GM19351 (cell line): ENCODE measurements at regions not wholly inside any gene's neighbourhood (a gene's known extent, or its start where the extent isn't known, plus 50 kb on each side); places are given as distances from the start of the nearest gene placed in this dataset.
"Not testable (repeated sequence)": the region's sequence is repeated elsewhere in the genome, so short reads cannot be mapped to it uniquely, and the experiment has no call there.

Source experiments
- ATAC-seq: cut with Tn5 transposase; IDR thresholded peaks from one replicate; pipeline ENCODE4 v1.9.1; 2021; ENCODE audit warnings: mild to moderate bottlenecking, moderate library complexity; ENCODE audit not compliant: unreplicated experiment

GRCh38 chr18:32884543-32884942, 111.7 kb upstream of the KLHL14 start:
- ATAC-seq = peak; percentile 84

- ATAC-seq = no peak
These were observed 108.2 kb upstream of the KLHL14 start for GRCh38 chr18:32881009-32881408.

- ATAC-seq = no peak
These were observed 106.7 kb upstream of the KLHL14 start for GRCh38 chr18:32879497-32879896.

GRCh38 chr18:32878436-32878835, 105.6 kb upstream of the KLHL14 start:
- ATAC-seq = no peak

GRCh38 chr18:32877371-32877770, 104.5 kb upstream of the KLHL14 start:
- no peak for ATAC-seq

GRCh38 chr18:32875625-32876024, 102.8 kb upstream of the KLHL14 start:
- no peak for ATAC-seq

- ATAC-seq = no peak
These were observed 99.0 kb upstream of the KLHL14 start for GRCh38 chr18:32871786-32872185.

GRCh38 chr18:32870611-32871010, 97.8 kb upstream of the KLHL14 start:
- ATAC-seq = no peak

- no peak for ATAC-seq
These were observed 95.6 kb upstream of the KLHL14 start for GRCh38 chr18:32868406-32868805.

GRCh38 chr18:32867936-32868335, 95.1 kb upstream of the KLHL14 start:
- no peak for ATAC-seq

- ATAC-seq = peak; percentile 39
These were observed 94.5 kb upstream of the KLHL14 start for GRCh38 chr18:32867330-32867729.

GRCh38 chr18:32862031-32862430, 89.2 kb upstream of the KLHL14 start:
- ATAC-seq = not testable (repeated sequence)

- ATAC-seq = no peak
These were observed 79.1 kb upstream of the KLHL14 start for GRCh38 chr18:32851936-32852335.

GRCh38 chr18:32848826-32849225, 76.0 kb upstream of the KLHL14 start:
- ATAC-seq = no peak

- ATAC-seq = no peak
These were observed 74.9 kb upstream of the KLHL14 start for GRCh38 chr18:32847691-32848090.

GRCh38 chr18:32846896-32847295, 74.1 kb upstream of the KLHL14 start:
- no peak for ATAC-seq

GRCh38 chr18:32840962-32841361, 68.1 kb upstream of the KLHL14 start:
- no peak for ATAC-seq

- ATAC-seq = no peak
These were observed 63.1 kb upstream of the KLHL14 start for GRCh38 chr18:32835951-32836350.

- no peak for ATAC-seq
These were observed 59.0 kb upstream of the KLHL14 start for GRCh38 chr18:32831781-32832180.

- ATAC-seq = no peak
These were observed 50.4 kb upstream of the KLHL14 start for GRCh38 chr18:32823226-32823625.
